ENCODE measurements at regions not wholly inside any gene's neighbourhood (a gene's known extent, or its start where the extent isn't known, plus 50 kb on each side); places are given as distances from the start of the nearest gene placed in this dataset.

DNA sequence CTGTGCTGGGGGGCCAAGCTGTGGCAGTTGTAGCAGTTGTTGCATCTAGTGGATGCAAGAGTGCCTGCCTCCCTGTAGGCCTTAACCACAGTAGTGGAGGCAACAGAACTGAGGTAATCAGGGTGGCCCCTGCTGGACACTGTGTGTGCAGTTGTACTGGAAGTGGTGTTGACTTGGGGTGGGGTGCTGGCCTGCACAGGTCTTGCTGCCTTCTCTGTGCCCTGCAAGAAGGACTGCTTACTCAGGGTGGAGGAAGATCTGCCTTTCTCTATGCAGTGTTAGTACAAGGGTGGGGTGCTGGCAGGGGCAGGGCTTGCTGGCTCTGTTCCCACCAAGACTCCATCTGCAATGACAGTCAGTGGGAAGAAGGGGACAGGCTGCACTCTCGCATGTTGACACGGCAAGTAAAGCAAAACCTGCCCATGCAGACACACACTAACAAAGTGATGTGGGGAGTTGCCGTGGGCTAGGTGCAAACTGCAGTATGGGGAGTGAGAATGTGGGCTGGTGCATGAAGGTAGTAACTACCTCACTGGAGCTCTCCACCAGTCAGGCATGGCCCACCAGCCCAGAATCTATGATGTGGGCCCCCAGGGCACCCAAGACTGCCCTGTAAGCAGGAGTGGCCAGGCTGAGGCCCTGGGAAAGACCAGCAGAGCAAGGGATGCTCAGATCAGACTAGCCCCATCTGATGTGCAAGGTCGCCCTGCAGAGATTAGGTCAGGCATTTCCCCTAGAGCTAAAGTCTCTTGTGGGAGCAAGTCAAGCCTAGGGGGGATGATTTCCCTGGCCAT is 594.9 kb downstream of the TECRL start:
- DNase-seq (ENCODE audit: low read depth in 2 of 2), result no peak

- no peak for DNase-seq (ENCODE audit: low read depth in 2 of 2)
Observed at GRCh38 chr4:63799166-63799565, 610.1 kb downstream of the TECRL start.

DNA sequence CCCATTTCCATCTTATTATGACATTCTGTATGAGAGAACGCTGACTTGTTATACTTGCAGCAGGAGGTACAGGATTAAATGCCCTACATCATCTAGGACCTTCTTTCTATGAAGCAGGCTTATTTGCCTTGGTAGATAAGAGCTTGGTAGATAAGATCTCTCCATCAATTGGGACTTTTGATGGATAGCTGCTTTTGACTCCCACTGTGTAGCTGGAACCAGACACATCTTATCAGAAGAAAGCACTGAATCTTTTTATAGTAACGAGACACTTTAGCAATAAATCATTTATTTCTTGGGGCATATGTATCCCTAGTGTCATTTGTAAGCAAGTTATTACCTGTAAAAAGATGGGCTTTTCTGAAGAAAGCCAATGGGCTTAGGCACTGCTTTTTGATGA is 613.9 kb downstream of the TECRL start:
- no peak for DNase-seq (ENCODE audit: low read depth in 2 of 2)

- no peak for DNase-seq (ENCODE audit: low read depth in 2 of 2)
Observed at GRCh38 chr4:63790377-63790776, 618.9 kb downstream of the TECRL start.

DNA sequence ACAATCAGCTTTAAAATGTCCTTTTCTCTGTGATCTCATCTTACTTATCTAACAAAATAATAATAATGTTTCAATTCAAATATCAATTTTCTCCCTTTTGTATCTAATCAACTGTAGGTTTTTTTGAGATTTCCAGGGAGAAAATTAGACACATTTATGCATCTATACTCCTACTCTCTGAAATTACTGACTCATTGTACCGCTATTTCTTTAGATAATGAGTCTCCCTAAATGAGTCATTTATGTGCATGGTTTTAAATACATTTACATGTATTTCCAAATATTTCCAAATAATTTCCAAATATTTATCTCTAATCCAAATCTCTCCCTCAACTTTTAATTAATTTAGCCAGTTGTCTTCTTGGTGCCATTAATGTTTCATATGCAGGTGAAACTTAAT is 621.0 kb downstream of the TECRL start:
- DNase-seq (ENCODE audit: low read depth in 2 of 2), result no peak

GRCh38 chr4:63787326-63787725 is 621.9 kb downstream of the TECRL start:
- DNase-seq (ENCODE audit: low read depth in 2 of 2), result no peak

- DNase-seq (ENCODE audit: low read depth in 2 of 2), result no peak
Observed at GRCh38 chr4:63786171-63786570, 623.1 kb downstream of the TECRL start.

DNA sequence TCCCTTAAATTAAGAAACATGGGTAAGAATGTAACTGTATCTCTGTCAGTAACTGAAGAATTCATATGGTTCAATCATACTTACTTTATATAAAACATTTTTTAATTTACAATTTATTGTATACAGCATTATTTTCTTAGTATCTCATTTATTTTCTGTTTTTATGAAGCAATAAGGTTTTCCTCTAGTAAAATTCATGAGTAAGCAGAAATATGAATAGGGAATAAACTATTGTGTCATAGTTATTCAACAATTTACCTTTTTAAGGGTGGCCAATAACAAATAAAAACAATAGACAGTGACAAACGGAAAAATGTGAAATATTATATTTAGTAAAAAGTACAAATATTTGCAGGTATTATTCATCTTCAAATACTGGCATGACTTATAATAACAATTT is 624.4 kb downstream of the TECRL start:
- DNase-seq (ENCODE audit: low read depth in 2 of 2), result no peak

GRCh38 chr4:63777601-63778000 is 631.6 kb downstream of the TECRL start:
- DNase-seq (ENCODE audit: low read depth in 2 of 2), result no peak

GRCh38 chr4:63764400-63764799 is 644.9 kb downstream of the TECRL start:
- DNase-seq (ENCODE audit: low read depth in 2 of 2), result no peak

DNA sequence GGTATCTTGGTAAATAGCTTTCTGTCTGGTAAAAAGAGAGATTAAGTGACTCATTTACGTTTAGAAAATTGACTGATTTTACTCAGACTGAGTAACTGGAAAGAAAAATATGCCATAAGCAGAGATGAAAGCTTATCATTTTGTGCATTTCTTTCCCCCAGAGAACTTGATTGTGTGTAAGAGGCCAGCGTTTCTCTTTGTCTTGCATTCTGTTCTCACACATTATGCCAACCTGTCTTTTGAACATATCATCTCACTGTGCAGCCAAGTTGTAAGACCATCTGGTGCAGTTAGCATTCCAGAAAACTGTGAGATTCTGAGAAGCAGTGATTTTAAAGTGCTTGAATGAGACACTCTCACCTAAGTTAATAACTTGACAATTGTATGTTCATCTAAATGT is 651.3 kb downstream of the TECRL start:
- DNase-seq (ENCODE audit: low read depth in 2 of 2), result no peak

GRCh38 chr4:63742882-63743281 is 666.4 kb downstream of the TECRL start:
- DNase-seq (ENCODE audit: low read depth in 2 of 2), result no peak

GRCh38 chr4:63729519-63729918 is 679.7 kb downstream of the TECRL start:
- no peak for DNase-seq (ENCODE audit: low read depth in 2 of 2)

GRCh38 chr4:63728480-63729177 is 680.6 kb downstream of the TECRL start:
- DNase-seq (ENCODE audit: low read depth in 2 of 2), result no peak

DNA sequence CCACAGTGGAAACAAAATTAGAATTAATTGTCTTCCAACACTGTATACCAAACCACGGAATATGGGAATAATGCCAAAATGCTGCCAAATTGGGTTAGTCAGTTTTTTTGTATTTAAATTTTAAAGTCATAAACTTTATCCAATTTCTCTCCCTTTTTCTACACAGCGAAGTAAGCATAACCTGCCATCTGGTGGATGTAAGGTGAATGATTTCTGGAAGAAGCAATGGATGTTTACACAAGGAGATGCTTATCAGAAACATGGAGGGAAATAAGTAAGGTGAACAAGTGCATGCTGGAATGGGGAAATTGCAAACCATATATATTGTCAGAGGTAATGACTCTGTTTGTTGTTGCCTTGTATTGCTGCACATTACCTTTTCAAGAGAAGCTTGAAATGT is 691.9 kb downstream of the TECRL start:
- no peak for DNase-seq (ENCODE audit: low read depth in 2 of 2)

DNA sequence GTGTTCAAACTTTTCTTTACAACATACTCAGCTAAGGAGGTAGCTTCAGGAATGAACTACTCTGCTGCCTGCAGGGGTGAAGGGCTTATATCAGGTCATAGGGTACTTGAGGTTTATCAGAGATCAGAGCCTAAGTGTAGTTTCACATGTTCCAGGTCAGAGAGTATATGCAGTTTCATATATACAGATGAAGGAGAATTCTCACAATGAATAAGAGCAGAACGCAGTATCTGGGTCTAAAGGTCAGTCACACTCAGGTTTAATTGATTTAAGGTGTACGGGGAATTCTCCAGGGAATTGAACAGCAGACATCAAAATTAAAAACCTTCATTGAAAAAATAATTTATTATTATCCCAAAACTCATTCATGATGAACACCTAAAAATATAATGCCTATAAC is 700.6 kb downstream of the TECRL start:
- DNase-seq (ENCODE audit: low read depth in 2 of 2), result no peak

DNA sequence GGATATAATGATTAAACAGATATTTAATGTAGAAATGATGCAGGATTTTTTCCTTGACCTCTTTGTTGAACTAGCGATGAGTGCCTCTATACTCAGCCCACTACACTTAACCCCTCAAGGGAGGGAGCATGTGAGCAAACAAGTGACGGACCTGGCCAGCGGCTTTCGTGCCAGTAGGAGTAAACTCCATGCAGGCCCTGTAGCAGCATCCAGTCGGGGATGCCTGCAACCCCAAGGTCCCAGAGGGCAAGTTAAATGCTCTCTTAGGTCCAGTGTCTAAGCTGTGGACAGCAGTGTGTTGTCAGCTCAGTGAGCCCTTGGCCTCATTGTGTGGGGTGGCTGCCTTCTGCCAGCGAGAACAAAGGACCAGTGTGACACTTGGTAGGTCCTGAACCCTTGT is 708.7 kb downstream of the TECRL start:
- DNase-seq (ENCODE audit: low read depth in 2 of 2), result no peak

GRCh38 chr4:63693321-63693720 is 715.9 kb downstream of the TECRL start:
- DNase-seq (ENCODE audit: low read depth in 2 of 2), result no peak

DNA sequence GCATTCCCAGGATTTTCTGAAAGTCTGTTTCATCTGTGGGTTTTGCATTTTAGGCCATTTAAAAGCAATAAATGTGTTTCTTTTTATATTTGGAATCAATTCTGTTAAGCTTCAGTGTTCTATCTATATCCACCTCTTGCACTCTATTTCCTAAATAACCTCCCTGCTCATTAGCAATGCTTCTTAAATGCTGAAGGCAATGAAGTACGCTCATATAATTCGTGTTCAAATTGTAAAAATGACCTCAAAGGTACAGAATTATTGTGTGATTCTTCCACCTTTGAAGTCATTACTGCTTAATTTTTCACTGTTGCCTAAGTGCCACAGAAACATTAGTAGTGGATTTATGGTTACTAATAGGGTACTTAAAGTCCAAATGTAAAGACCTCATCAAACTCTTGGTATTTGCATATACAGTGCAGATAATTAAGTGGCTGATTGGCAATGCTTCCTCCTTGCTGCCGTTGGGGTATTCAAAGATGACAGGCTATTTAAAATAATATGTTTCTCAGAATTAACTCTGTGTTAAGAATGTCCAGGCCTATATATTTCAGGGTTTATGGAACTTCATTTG is 730.8 kb downstream of the TECRL start:
- DNase-seq (ENCODE audit: low read depth in 2 of 2), result no peak

- no peak for DNase-seq (ENCODE audit: low read depth in 2 of 2)
Observed at GRCh38 chr4:63670735-63671134, 738.5 kb downstream of the TECRL start.

GRCh38 chr4:63663870-63664269 is 745.4 kb downstream of the TECRL start:
- no peak for DNase-seq (ENCODE audit: low read depth in 2 of 2)

DNA sequence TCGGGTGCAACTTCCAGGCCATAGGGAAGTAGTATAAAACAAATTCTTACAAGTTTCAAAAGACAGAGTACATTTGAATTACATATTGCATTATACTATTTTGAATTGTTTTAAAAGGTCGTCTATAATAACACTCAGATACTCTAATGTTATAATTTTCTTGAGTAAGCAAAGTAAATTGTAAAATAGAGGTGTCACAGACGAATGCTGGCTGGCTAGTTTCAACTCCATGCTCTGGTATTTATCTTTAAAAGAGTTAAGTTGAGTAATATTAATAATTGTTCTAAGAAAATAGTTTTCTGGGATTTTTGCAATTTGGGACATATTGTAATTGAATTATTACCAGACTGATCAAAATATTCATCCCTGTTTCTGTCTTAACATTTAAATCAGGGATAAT is 764.9 kb downstream of the TECRL start:
- no peak for DNase-seq (ENCODE audit: low read depth in 2 of 2)

- no peak for DNase-seq (ENCODE audit: low read depth in 2 of 2)
Observed at GRCh38 chr4:63637270-63637669, 772.0 kb downstream of the TECRL start.
